ENCODE measurements at regions not wholly inside any gene's neighbourhood (a gene's known extent, or its start where the extent isn't known, plus 50 kb on each side); places are given as distances from the start of the nearest gene placed in this dataset.

DNA sequence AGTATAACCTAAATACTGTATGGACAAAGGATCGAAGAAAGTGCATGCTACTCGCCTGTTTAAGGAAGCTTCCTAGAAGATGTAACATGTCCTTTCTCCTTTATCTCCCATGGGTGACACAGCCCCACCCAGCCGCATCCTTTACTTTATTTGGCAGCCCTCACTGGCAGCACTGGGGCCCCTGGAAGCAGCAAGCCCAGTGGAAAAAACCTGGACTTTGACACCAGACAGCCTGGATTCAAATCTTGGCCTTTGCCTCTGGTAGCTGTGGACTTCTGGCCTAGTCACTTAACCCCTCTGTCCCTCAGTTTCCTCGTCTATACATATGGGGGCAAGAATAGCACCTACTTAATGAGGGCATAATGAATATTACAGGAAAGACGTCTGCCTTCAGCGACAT lies 67.1 kb downstream of the MYEOV start:
- Histone ChIP-seq H3K27me3 (replicated peaks; ENCODE audit: control insufficient read depth, insufficient read depth, low read length) (no peaks in the 10 kb centered on the region), H3K36me3 (ENCODE audit: control insufficient read depth, insufficient read depth, low read length) (no peaks in the 10 kb centered on the region), H3K4me1 (peaks cover 14% of the 10 kb centered on the region), H3K9me3 (peaks cover 12% of the 10 kb centered on the region), H3K4me3 (ENCODE audit: low read depth, low read length) (no peak overlapping the region)
- no peak for DNase-seq
- Mint-ChIP-seq H3K9me3 (ENCODE audit: unreplicated experiment) (no peaks in the 10 kb centered on the region), H3K4me1 (ENCODE audit: low read depth, unreplicated experiment) (peaks cover 7% of the 10 kb centered on the region), H3K36me3 (ENCODE audit: insufficient read depth, unreplicated experiment) (no peaks in the 10 kb centered on the region), H3K27me3 (ENCODE audit: insufficient read depth, unreplicated experiment) (no peaks in the 10 kb centered on the region), H3K4me3 (ENCODE audit: unreplicated experiment) (no peak overlapping the region), H3K27ac (ENCODE audit: unreplicated experiment) (peak overlapping the region; percentile 16)
- no TSS peak for BruUV-seq (replicated peaks)
- CTCF ChIA-PET = interaction anchor here (1.2 kb wide), 1 partner anchor 230 kb away, joined by 3 read pairs; no protein-coding TSS in a partner anchor
- TF ChIP-seq, protein P1, sequence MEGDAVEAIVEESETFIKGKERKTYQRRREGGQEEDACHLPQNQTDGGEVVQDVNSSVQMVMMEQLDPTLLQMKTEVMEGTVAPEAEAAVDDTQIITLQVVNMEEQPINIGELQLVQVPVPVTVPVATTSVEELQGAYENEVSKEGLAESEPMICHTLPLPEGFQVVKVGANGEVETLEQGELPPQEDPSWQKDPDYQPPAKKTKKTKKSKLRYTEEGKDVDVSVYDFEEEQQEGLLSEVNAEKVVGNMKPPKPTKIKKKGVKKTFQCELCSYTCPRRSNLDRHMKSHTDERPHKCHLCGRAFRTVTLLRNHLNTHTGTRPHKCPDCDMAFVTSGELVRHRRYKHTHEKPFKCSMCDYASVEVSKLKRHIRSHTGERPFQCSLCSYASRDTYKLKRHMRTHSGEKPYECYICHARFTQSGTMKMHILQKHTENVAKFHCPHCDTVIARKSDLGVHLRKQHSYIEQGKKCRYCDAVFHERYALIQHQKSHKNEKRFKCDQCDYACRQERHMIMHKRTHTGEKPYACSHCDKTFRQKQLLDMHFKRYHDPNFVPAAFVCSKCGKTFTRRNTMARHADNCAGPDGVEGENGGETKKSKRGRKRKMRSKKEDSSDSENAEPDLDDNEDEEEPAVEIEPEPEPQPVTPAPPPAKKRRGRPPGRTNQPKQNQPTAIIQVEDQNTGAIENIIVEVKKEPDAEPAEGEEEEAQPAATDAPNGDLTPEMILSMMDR (IDR thresholded peaks at IDR 0.05; ENCODE audit: insufficient read depth in 1 of 2, low read depth in 1 of 2, low read length in 1 of 2, severe bottlenecking in 1 of 2, unreplicated experiment in 1 of 2) = no peak
- intact Hi-C loops (cut with micrococcal nuclease; ENCODE audit: unreplicated experiment) = no loop called here
- POLR2A ChIA-PET = no interaction called here

DNA sequence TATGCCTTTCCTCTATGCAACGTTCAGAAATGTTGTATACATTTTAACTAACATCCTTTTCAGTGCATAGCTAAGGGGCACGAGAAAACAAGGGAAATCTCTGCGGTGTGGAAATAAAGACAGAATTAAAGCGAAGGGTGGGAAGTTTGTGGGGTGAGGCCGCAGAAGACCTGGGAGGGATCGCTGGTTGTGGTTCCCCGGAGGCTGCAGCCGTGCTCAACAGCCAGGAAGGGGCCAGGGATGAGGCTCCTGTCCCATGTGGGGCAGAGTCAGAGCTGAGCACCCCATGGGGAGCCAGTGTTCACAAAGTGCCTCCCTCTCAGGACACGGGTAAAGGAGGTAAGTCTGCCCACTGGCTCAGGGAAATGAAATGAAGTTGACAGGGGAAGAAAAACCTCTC lies 67.5 kb downstream of the MYEOV start:
- H3K4me1 Mint-ChIP-seq (ENCODE audit: low read depth, unreplicated experiment) = peaks cover 7% of the 10 kb centered on the region
- no TSS peak for BruUV-seq (replicated peaks)
- Histone ChIP-seq H3K4me3 (ENCODE audit: low read depth, low read length) (no peak overlapping the region), H3K9me3 (peaks cover 12% of the 10 kb centered on the region), H3K36me3 (ENCODE audit: control insufficient read depth, insufficient read depth, low read length) (no peaks in the 10 kb centered on the region), H3K4me1 (peaks cover 14% of the 10 kb centered on the region), H3K27me3 (replicated peaks; ENCODE audit: control insufficient read depth, insufficient read depth, low read length) (no peaks in the 10 kb centered on the region)
- POLR2A ChIA-PET = no interaction called here
- no peaks in the 10 kb centered on the region for H3K36me3 Mint-ChIP-seq (ENCODE audit: insufficient read depth, unreplicated experiment)
- no peak overlapping the region for H3K4me3 Mint-ChIP-seq (ENCODE audit: unreplicated experiment)
- no peaks in the 10 kb centered on the region for H3K9me3 Mint-ChIP-seq (ENCODE audit: unreplicated experiment)
- TF ChIP-seq, protein P1 (IDR thresholded peaks at IDR 0.05; ENCODE audit: insufficient read depth in 1 of 2, low read depth in 1 of 2, low read length in 1 of 2, severe bottlenecking in 1 of 2, unreplicated experiment in 1 of 2) = no peak
- CTCF ChIA-PET = interaction anchor here (0.6 to 1.2 kb wide), 2 partner anchors 230 to 278 kb away, joined by 3 to 14 read pairs; no protein-coding TSS in a partner anchor
- peak overlapping the region; percentile 16 for H3K27ac Mint-ChIP-seq (ENCODE audit: unreplicated experiment)
- no peak for DNase-seq
- intact Hi-C loops (cut with micrococcal nuclease; ENCODE audit: unreplicated experiment) = no loop called here
- no peaks in the 10 kb centered on the region for H3K27me3 Mint-ChIP-seq (ENCODE audit: insufficient read depth, unreplicated experiment)

DNA sequence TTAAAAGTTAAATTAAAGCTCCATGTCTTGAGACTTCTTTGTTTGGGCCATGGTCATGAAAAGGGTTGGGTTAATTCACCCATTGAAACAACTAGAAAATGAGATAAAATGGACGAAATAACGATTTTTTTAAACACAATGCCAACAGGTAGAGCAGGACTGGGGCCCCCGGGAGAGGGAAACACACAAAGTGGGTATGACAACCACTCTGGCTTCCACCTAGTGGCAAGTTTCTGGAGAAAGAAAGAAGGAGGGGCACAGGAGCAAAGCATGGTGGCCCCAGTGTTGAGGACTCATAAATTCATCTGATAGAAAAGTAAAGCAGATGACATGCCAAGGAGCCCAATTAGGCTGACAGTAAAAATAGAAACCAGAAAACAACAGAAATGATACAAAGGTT lies 68.4 kb downstream of the MYEOV start:
- H3K27me3 ChIP-seq (replicated peaks; ENCODE audit: control insufficient read depth, insufficient read depth, low read length) = no peaks in the 10 kb centered on the region
- Mint-ChIP-seq H3K4me1 (ENCODE audit: low read depth, unreplicated experiment) (peaks cover 7% of the 10 kb centered on the region), H3K4me3 (ENCODE audit: unreplicated experiment) (no peak overlapping the region), H3K9me3 (ENCODE audit: unreplicated experiment) (no peaks in the 10 kb centered on the region), H3K27me3 (ENCODE audit: insufficient read depth, unreplicated experiment) (no peaks in the 10 kb centered on the region), H3K27ac (ENCODE audit: unreplicated experiment) (no peak overlapping the region), H3K36me3 (ENCODE audit: insufficient read depth, unreplicated experiment) (no peaks in the 10 kb centered on the region)
- H3K36me3 ChIP-seq (ENCODE audit: control insufficient read depth, insufficient read depth, low read length) = no peaks in the 10 kb centered on the region
- no TSS peak for BruUV-seq (replicated peaks)
- intact Hi-C loops (cut with micrococcal nuclease; ENCODE audit: unreplicated experiment) = no loop called here
- TF ChIP-seq, protein P1 (IDR thresholded peaks at IDR 0.05; ENCODE audit: insufficient read depth in 1 of 2, low read depth in 1 of 2, low read length in 1 of 2, severe bottlenecking in 1 of 2, unreplicated experiment in 1 of 2) = peak in 1 of 2 experiments; percentile 27
- POLR2A ChIA-PET = interaction anchor here (0.7 kb wide), 1 partner anchor 81 kb away, joined by 5 read pairs; no protein-coding TSS in a partner anchor
- H3K4me3 ChIP-seq (ENCODE audit: low read depth, low read length) = no peak overlapping the region
- DNase-seq = no peak
- peaks cover 14% of the 10 kb centered on the region for H3K4me1 ChIP-seq
- peaks cover 12% of the 10 kb centered on the region for H3K9me3 ChIP-seq
- CTCF ChIA-PET = no interaction called here

All from Caco-2 (cell line).